ENCODE measurements at regions not wholly inside any gene's neighbourhood (a gene's known extent, or its start where the extent isn't known, plus 50 kb on each side); places are given as distances from the start of the nearest gene placed in this dataset.

- TF ChIP-seq CTCF (IDR thresholded peaks at IDR 0.05) (no peak), RFX5 (IDR thresholded peaks at IDR 0.05) (no peak), KDM5A (IDR thresholded peaks at IDR 0.05) (no peak), POLR2A (IDR thresholded peaks at IDR 0.05; ENCODE audit: low read length) (no peak), E2F6 (IDR thresholded peaks at IDR 0.05; ENCODE audit: borderline replicate concordance, low read depth) (no peak), MAZ (IDR thresholded peaks at IDR 0.05; ENCODE audit: borderline replicate concordance, low read depth, low read length) (no peak), MAX (IDR thresholded peaks at IDR 0.05) (no peak), NR3C1 (IDR thresholded peaks at IDR 0.05) (no peak), RAD21 (conservative IDR thresholded peaks at IDR 0.05 in 1 of 2, IDR thresholded peaks at IDR 0.05 in 1 of 2) (no peak), CEBPB (IDR thresholded peaks at IDR 0.05) (no peak), CHD2 (IDR thresholded peaks at IDR 0.05; ENCODE audit: low read length, partially characterized antibody) (no peak)
Measured at GRCh38 chr10:131729361-131729760, 171.4 kb upstream of the PPP2R2D start.
